ENCODE measurements at regions not wholly inside any gene's neighbourhood (a gene's known extent, or its start where the extent isn't known, plus 50 kb on each side); places are given as distances from the start of the nearest gene placed in this dataset.

DNA sequence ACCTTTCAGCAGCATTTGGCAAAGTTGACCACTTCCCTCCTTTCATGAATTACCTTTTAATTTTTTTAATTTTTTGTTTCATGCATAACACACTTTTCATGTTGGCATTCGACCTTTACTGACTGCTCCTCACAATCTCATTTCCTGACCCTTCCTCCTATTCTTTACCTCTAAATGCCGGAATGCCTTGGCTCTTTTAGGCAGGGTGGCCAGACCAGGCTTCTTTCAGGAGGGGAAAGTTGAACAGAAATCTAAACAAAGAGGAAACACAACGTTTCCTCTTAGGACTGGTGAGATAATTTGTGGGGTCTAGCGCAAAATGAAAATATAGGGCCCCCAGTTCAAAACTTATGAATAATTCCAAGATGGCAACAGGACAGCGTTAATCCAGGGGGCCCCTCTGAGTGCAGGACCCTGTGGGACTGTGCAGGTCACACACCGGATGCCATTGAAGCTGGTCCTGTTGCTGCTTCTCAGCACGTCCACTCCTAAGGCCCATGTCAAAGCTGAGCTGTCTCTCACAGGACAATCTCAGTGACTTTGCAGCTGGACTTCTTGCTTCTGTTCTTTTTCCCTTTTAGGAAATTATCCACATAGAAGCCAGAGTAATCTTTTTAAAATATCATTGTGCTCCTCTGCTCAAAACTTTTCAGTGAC is 313.8 kb downstream of the HDGFL1 start:
- DNase-seq (ENCODE audit: low read depth, low spot score) (peak; percentile 85), FAIRE-seq (peak; percentile 66)
- TSS peak; percentile 8 for BruUV-seq (replicated peaks)
- Histone ChIP-seq H4K20me1 (replicated peaks; ENCODE audit: control insufficient read depth, extremely low read depth, insufficient read depth, low read length) (no peaks in the 10 kb centered on the region), H3K79me2 (ENCODE audit: control insufficient read depth, insufficient read depth, low read length) (no peaks in the 10 kb centered on the region), H3K4me1 (ENCODE audit: control insufficient read depth, extremely low read depth, insufficient read depth, low read length) (peaks cover 67% of the 10 kb centered on the region), H3K9me3 (replicated peaks; ENCODE audit: control insufficient read depth, insufficient read depth, low read length) (no peaks in the 10 kb centered on the region), H3K9me1 (replicated peaks; ENCODE audit: control insufficient read depth, extremely low read depth, insufficient read depth, low read length) (no peaks in the 10 kb centered on the region), H3K27me3 (ENCODE audit: control insufficient read depth in 2 of 2, insufficient read depth in 2 of 2, low read length in 2 of 2) (no peaks in the 10 kb centered on the region), H3K27ac (ENCODE audit: insufficient read depth, low read depth, low read length) (peak overlapping the region; percentile 80), H3K4me2 (ENCODE audit: insufficient read depth, low read length) (peak overlapping the region; percentile 32), H2AFZ (ENCODE audit: low read depth, low read length) (peak overlapping the region; percentile 10), H3K9ac (replicated peaks; ENCODE audit: extremely low read depth, insufficient read depth, low read length) (peak overlapping the region; percentile 51), H3K4me3 (replicated peaks in 1 of 3; ENCODE audit: insufficient read depth in 1 of 3, low read depth in 1 of 3, low read length in 3 of 3) (no peak overlapping the region), H3K36me3 (ENCODE audit: control insufficient read depth in 2 of 2, extremely low read depth in 1 of 2, insufficient read depth in 2 of 2, low read length in 2 of 2) (no peaks in the 10 kb centered on the region)
- intact Hi-C loops (cut with micrococcal nuclease): loop anchor here (1.0 to 5.0 kb wide), 9 partner anchors 44 to 1286 kb away; no protein-coding TSS in a partner anchor
- ChIA-PET CTCF (no interaction called here), POLR2A (interaction anchor here (0.9 kb wide), 1 partner anchor 1290 kb away, joined by 3 read pairs; the partner anchor contains the start of gene SOX4)
- dilution Hi-C loops (cut with MboI; ENCODE audit: extremely low pct_ligation_motif_present, low sequenced_read_pairs): no loop called here
- TF ChIP-seq POLR2AphosphoS5 (IDR thresholded peaks at IDR 0.05; ENCODE audit: insufficient read depth, low read depth, low read length) (no peak), JUN (IDR thresholded peaks at IDR 0.05; ENCODE audit: borderline replicate concordance, insufficient read depth, insufficient read length, low read depth) (peak; percentile 9), GATA2 (IDR thresholded peaks at IDR 0.05; ENCODE audit: insufficient read depth, insufficient read length, low read depth, low read length) (peak; percentile 69), FOS (IDR thresholded peaks at IDR 0.05; ENCODE audit: borderline replicate concordance, insufficient read depth, low read length) (peak; percentile 15)

DNA sequence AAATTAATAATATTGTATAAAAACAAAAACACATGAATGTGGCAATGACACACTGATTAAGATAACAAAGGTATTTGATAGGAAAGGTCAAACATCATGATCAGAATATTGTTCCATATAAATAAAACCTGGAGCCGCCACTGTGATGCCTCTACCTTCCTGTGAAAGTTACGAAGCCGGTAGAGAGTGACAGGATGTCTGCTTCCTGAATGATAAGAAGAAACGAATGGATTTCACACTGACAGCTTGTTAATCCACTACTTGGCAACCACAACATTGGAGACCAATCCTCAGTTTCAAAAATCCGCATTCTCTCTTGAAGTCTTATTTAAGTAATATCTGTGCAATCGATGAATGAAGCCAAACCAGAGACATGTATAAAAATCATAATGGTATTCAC is 315.1 kb downstream of the HDGFL1 start:
- no TSS peak for BruUV-seq (replicated peaks)
- DNase-seq (ENCODE audit: low read depth, low spot score) (peak; percentile 95), FAIRE-seq (peak; percentile 79)
- Histone ChIP-seq H3K4me2 (ENCODE audit: insufficient read depth, low read length) (peak overlapping the region; percentile 40), H3K9me1 (replicated peaks; ENCODE audit: control insufficient read depth, extremely low read depth, insufficient read depth, low read length) (no peaks in the 10 kb centered on the region), H3K27me3 (ENCODE audit: control insufficient read depth in 2 of 2, insufficient read depth in 2 of 2, low read length in 2 of 2) (no peaks in the 10 kb centered on the region), H3K79me2 (ENCODE audit: control insufficient read depth, insufficient read depth, low read length) (no peaks in the 10 kb centered on the region), H3K9me3 (replicated peaks; ENCODE audit: control insufficient read depth, insufficient read depth, low read length) (no peaks in the 10 kb centered on the region), H3K36me3 (ENCODE audit: control insufficient read depth in 2 of 2, extremely low read depth in 1 of 2, insufficient read depth in 2 of 2, low read length in 2 of 2) (no peaks in the 10 kb centered on the region), H3K4me3 (replicated peaks in 1 of 3; ENCODE audit: insufficient read depth in 1 of 3, low read depth in 1 of 3, low read length in 3 of 3) (no peak overlapping the region), H3K9ac (replicated peaks; ENCODE audit: extremely low read depth, insufficient read depth, low read length) (peak overlapping the region; percentile 75), H4K20me1 (replicated peaks; ENCODE audit: control insufficient read depth, extremely low read depth, insufficient read depth, low read length) (no peaks in the 10 kb centered on the region), H2AFZ (ENCODE audit: low read depth, low read length) (peak overlapping the region; percentile 10), H3K27ac (ENCODE audit: insufficient read depth, low read depth, low read length) (peak overlapping the region; percentile 80), H3K4me1 (ENCODE audit: control insufficient read depth, extremely low read depth, insufficient read depth, low read length) (peaks cover 74% of the 10 kb centered on the region)
- TF ChIP-seq POLR2A (IDR thresholded peaks at IDR 0.05; ENCODE audit: low read depth, low read length) (peak; percentile 63), GATA2 (IDR thresholded peaks at IDR 0.05; ENCODE audit: insufficient read depth, insufficient read length, low read depth, low read length) (peak; percentile 97), FOS (IDR thresholded peaks at IDR 0.05; ENCODE audit: borderline replicate concordance, insufficient read depth, low read length) (no peak), JUN (IDR thresholded peaks at IDR 0.05; ENCODE audit: borderline replicate concordance, insufficient read depth, insufficient read length, low read depth) (peak; percentile 70), POLR2AphosphoS5 (IDR thresholded peaks at IDR 0.05; ENCODE audit: insufficient read depth, low read depth, low read length) (peak; percentile 91), MYC (IDR thresholded peaks at IDR 0.05; ENCODE audit: low read depth, low read length) (no peak)
- TF ChIP-seq, protein P1, sequence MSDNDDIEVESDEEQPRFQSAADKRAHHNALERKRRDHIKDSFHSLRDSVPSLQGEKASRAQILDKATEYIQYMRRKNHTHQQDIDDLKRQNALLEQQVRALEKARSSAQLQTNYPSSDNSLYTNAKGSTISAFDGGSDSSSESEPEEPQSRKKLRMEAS (IDR thresholded peaks at IDR 0.05; ENCODE audit: insufficient read depth, insufficient read length): no peak
- ChIA-PET POLR2A (interaction anchor here (1.0 kb wide), 1 partner anchor 1291 kb away, joined by 8 read pairs; the partner anchor contains the start of gene SOX4), CTCF (interaction anchor here (0.9 to 1.5 kb wide), 4 partner anchors 10 to 1286 kb away, joined by 3 to 5 read pairs (median 4); no protein-coding TSS in a partner anchor)
- intact Hi-C loops (cut with micrococcal nuclease) (loop anchor here (1.0 to 5.0 kb wide), 8 partner anchors 8 to 1217 kb away; no protein-coding TSS in a partner anchor), dilution Hi-C loops (cut with MboI; ENCODE audit: extremely low pct_ligation_motif_present, low sequenced_read_pairs) (no loop called here)
